AG04449 (cell line): ENCODE measurements at regions not wholly inside any gene's neighbourhood (a gene's known extent, or its start where the extent isn't known, plus 50 kb on each side); places are given as distances from the start of the nearest gene placed in this dataset.

ENCODE experiments used
- CTCF ChIA-PET: fragments of 350-600 bp; formaldehyde crosslinking; extraction: SDS; loops from one replicate; lab custom pipeline; 2021; ENCODE audit warnings: antibody characterized with exemption; lab: Yijun Ruan, JAX
- POLR2A ChIA-PET: fragments of 400-600, 350-600 bp; formaldehyde crosslinking; extraction: SDS; loops from one replicate; lab custom pipeline; 2020; ENCODE audit warnings: antibody characterized with exemption, inconsistent platforms; lab: Yijun Ruan, JAX
- DNase-seq: peaks from one replicate; pipeline ENCODE4 v3.0.0-alpha.2; 2010; ENCODE audit warnings: low read depth, low spot score
- H3K4me3 ChIP-seq: 2 replicates; pipeline ENCODE4 v1.5.1; 2011; ENCODE audit warnings: low read depth, mild to moderate bottlenecking, control low read depth, low read length
- CTCF ChIP-seq: IDR thresholded peaks from one replicate; pipeline ENCODE4 v1.5.1; 2011; ENCODE audit warnings: mild to moderate bottlenecking, moderate library complexity, low read length, control low read depth, inconsistent platforms; ENCODE audit not compliant: insufficient read depth; ENCODE audit errors: missing control alignments

- POLR2A ChIA-PET: no interaction called here
- CTCF ChIA-PET: interaction anchor here (1.0 to 1.7 kb wide), 2 partner anchors 13 to 26 kb away, joined by 3 to 7 read pairs; no protein-coding TSS in a partner anchor
- no peak for DNase-seq
Observed at GRCh38 chr10:43702213-43702935, 53.7 kb upstream of the ZNF32 start.

GRCh38 chr10:43701295-43701694 is 52.6 kb upstream of the ZNF32 start:
- ChIA-PET CTCF (interaction anchor here (2.1 kb wide), 1 partner anchor 10 kb away, joined by 4 read pairs; no protein-coding TSS in a partner anchor), POLR2A (no interaction called here)
- no peak overlapping the region for H3K4me3 ChIP-seq
- TF ChIP-seq CTCF: no peak
- DNase-seq: no peak

More at GRCh38 chr10:43702213-43702935, 53.7 kb upstream of the ZNF32 start:
- TF ChIP-seq CTCF: no peak
- no peak overlapping the region for H3K4me3 ChIP-seq

GRCh38 chr10:43700306-43700705 is 51.6 kb upstream of the ZNF32 start:
- H3K4me3 ChIP-seq: no peak overlapping the region
- DNase-seq: no peak
- ChIA-PET CTCF (interaction anchor here (1.0 to 2.1 kb wide), 6 partner anchors 9 to 1165 kb away, joined by 3 to 5 read pairs (median 3); no protein-coding TSS in a partner anchor), POLR2A (no interaction called here)
- TF ChIP-seq CTCF: no peak

DNA sequence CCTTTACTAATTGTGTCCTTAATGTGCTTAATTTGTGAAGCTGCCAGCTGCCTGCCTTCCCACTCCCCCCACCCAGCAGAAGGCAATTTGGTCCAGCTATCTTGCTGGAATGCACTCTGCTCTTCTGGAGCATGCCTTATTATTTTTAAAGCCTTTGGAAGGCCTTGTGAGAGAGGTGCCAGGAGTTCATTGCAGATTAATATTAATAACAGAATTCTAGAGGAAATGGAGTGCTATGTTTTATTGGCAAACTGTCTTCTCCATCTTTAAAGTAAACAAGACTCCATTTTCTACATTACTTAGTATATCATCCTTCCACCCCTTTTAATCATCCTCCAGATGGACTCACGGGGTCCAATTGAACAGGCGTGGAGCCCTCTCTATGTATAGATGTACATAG is 50.8 kb upstream of the ZNF32 start:
- no peak overlapping the region for H3K4me3 ChIP-seq
- no peak for TF ChIP-seq CTCF
- POLR2A ChIA-PET: no interaction called here
- DNase-seq: no peak
- CTCF ChIA-PET: interaction anchor here (1.0 to 2.1 kb wide), 6 partner anchors 9 to 687 kb away, joined by 3 to 5 read pairs (median 3); no protein-coding TSS in a partner anchor
